ENCODE measurements at regions not wholly inside any gene's neighbourhood (a gene's known extent, or its start where the extent isn't known, plus 50 kb on each side); places are given as distances from the start of the nearest gene placed in this dataset.

DNA sequence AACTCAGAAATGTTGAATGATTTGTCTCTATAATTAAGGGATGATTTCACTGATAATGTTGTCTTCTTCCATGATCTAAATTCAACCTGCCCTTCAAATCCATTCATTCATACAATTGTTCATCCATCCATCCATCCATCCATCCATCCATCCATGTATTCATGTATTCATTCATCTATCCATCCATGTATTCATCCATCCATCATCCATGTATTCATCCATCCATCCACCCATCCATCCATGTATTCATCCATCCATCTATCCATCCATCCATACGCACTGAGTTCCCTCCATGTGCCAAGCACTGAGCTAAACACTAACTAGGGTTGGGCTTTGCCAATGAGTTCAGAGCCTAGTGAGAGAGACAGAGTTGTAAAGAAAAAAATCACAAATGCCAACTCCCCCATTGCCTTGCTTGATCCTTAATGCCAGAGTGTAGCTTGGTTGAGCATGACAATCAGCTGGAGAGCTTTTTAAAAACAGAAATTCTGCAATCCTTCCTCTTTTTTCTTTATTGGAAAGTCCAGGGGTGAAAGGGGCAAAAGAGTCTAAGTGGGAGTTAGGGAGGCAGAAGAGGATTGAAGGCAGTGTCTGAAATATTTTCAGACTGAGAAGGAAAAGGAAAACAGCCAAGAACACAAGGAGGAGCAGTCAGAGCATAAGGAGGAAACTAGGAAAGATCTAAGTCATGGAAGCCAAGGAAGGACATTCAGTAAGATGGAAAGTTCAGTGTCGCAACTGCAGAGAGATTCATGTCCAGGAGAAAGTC lies 92.4 kb upstream of the ERG start:
- Histone ChIP-seq H3K4me3 (ENCODE audit: low read depth in 1 of 2, low read length in 2 of 2) (no peak overlapping the region), H3K36me3 (ENCODE audit: control insufficient read depth in 2 of 2, insufficient read depth in 2 of 2, low read length in 1 of 2) (peaks cover 0 to 4% of the 10 kb centered on the region in 2 donors), H3K9me3 (ENCODE audit: control insufficient read depth in 2 of 2, insufficient read depth in 1 of 2, low read depth in 1 of 2, low read length in 1 of 2) (no peaks in the 10 kb centered on the region), H3K4me1 (ENCODE audit: control insufficient read depth in 2 of 2, insufficient read depth in 2 of 2, low read length in 1 of 2) (no peaks in the 10 kb centered on the region), H3K27me3 (ENCODE audit: control insufficient read depth in 1 of 2, insufficient read depth in 2 of 2, low read length in 2 of 2) (no peaks in the 10 kb centered on the region), H3K27ac (ENCODE audit: low read depth in 2 of 2, low read length in 1 of 2) (no peak overlapping the region)
- WGBS, 2 donors, result 91 to 92% methylated on average over 2 of the region's 2 CpGs

DNA sequence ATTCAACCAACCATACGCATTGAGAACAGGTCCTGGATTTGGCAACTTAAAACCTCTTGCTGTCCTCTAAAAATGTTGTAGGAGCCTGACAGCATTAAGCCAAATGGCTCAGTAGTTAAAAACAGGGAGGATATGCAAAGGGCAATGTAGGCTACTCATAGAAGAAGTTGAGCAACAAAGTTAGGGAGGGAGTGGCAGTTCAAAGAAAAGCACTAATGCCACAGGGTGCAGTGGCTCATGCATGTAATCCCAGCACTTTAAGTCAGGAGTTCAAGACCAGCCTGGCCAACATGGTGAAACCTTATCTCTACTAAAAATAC lies 92.9 kb upstream of the ERG start:
- no peaks in the 10 kb centered on the region for H3K4me1 ChIP-seq (ENCODE audit: control insufficient read depth in 2 of 2, insufficient read depth in 2 of 2, low read length in 1 of 2)
- 52 to 79% methylated on average over 1 of the region's 1 CpG for WGBS, 2 donors

DNA sequence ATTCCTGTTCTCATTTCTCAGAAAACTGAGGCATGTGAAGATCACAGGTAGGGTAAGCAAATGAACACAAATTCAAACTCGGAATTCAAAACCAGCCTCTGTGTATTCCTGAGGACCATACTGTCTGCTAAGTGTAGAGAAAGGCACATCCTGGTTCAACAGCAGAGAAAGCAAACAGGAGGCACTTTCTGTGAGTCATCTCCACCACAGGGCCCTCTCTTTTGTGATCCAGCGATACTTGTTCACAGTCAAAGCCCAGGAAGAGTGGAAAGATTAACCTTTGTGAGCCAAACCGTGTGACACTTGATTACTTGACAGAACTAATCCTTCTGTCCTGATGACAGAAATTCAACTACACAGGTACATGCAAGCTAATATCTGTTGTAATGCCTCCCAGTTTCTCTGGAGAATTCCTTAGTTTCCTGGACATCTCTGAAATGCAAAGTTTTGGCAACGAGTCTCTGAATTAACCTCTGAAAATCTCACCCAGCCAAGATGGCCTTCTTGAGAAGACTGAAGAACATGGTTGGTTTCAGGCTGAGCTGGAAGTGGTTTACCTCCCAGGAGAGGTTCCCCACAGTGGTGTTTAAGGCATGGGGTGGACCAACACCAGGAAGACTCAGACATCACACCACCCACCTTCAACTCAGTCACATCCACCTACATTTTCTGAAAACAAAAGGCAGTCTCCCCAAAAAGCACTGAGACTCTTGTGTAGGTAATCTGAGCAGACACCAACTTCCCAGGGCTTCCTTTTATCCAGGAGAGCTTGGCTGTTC lies 98.2 kb upstream of the ERG start:
- H3K27me3 ChIP-seq (ENCODE audit: control insufficient read depth in 1 of 2, insufficient read depth in 2 of 2, low read length in 2 of 2), result no peaks in the 10 kb centered on the region
- 57 to 65% methylated on average over 4 of the region's 4 CpGs for WGBS, 2 donors
- no peak overlapping the region for H3K27ac ChIP-seq (ENCODE audit: low read depth in 2 of 2, low read length in 1 of 2)
- H3K4me3 ChIP-seq (ENCODE audit: low read depth in 1 of 2, low read length in 2 of 2), result no peak overlapping the region
- H3K9me3 ChIP-seq (ENCODE audit: control insufficient read depth in 2 of 2, insufficient read depth in 1 of 2, low read depth in 1 of 2, low read length in 1 of 2), result no peaks in the 10 kb centered on the region
- no peaks in the 10 kb centered on the region for H3K4me1 ChIP-seq (ENCODE audit: control insufficient read depth in 2 of 2, insufficient read depth in 2 of 2, low read length in 1 of 2)
- H3K36me3 ChIP-seq (ENCODE audit: control insufficient read depth in 2 of 2, insufficient read depth in 2 of 2, low read length in 1 of 2), result no peaks in the 10 kb centered on the region

More for the DNA sequence above, 92.9 kb upstream of the ERG start:
- no peak overlapping the region for H3K4me3 ChIP-seq (ENCODE audit: low read depth in 1 of 2, low read length in 2 of 2)
- H3K27ac ChIP-seq (ENCODE audit: low read depth in 2 of 2, low read length in 1 of 2), result no peak overlapping the region
- H3K36me3 ChIP-seq (ENCODE audit: control insufficient read depth in 2 of 2, insufficient read depth in 2 of 2, low read length in 1 of 2), result peaks cover 0 to 4% of the 10 kb centered on the region in 2 donors
- H3K9me3 ChIP-seq (ENCODE audit: control insufficient read depth in 2 of 2, insufficient read depth in 1 of 2, low read depth in 1 of 2, low read length in 1 of 2), result no peaks in the 10 kb centered on the region
- no peaks in the 10 kb centered on the region for H3K27me3 ChIP-seq (ENCODE audit: control insufficient read depth in 1 of 2, insufficient read depth in 2 of 2, low read length in 2 of 2)

DNA sequence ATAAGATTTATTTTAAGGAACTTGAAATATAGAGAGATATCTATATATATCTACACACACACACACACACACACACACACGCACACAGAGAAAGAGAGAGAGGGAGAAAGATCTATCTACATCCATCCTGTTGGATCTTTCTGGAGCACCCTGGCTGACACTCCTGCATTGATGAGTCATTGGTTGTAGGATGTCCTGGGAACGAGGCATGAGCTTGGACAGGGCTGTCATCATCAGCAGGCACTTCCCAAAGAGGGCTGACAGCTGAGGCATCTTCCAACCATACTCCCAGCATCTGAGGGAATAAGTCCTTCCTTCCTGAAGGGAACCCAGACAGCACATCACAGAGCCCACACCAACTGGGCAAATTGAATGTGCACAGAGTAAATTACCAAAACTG lies 99.1 kb upstream of the ERG start:
- WGBS, 2 donors, result 26 to 41% methylated on average over 2 of the region's 2 CpGs
- H3K27me3 ChIP-seq (ENCODE audit: control insufficient read depth in 1 of 2, insufficient read depth in 2 of 2, low read length in 2 of 2), result no peaks in the 10 kb centered on the region
- H3K9me3 ChIP-seq (ENCODE audit: control insufficient read depth in 2 of 2, insufficient read depth in 1 of 2, low read depth in 1 of 2, low read length in 1 of 2), result no peaks in the 10 kb centered on the region
- H3K36me3 ChIP-seq (ENCODE audit: control insufficient read depth in 2 of 2, insufficient read depth in 2 of 2, low read length in 1 of 2), result no peaks in the 10 kb centered on the region
- H3K27ac ChIP-seq (ENCODE audit: low read depth in 2 of 2, low read length in 1 of 2), result no peak overlapping the region
- no peaks in the 10 kb centered on the region for H3K4me1 ChIP-seq (ENCODE audit: control insufficient read depth in 2 of 2, insufficient read depth in 2 of 2, low read length in 1 of 2)
- no peak overlapping the region for H3K4me3 ChIP-seq (ENCODE audit: low read depth in 1 of 2, low read length in 2 of 2)

- Histone ChIP-seq H3K27ac (ENCODE audit: low read depth in 2 of 2, low read length in 1 of 2) (no peak overlapping the region), H3K9me3 (ENCODE audit: control insufficient read depth in 2 of 2, insufficient read depth in 1 of 2, low read depth in 1 of 2, low read length in 1 of 2) (no peaks in the 10 kb centered on the region), H3K4me3 (ENCODE audit: low read depth in 1 of 2, low read length in 2 of 2) (no peak overlapping the region), H3K36me3 (ENCODE audit: control insufficient read depth in 2 of 2, insufficient read depth in 2 of 2, low read length in 1 of 2) (no peaks in the 10 kb centered on the region), H3K27me3 (ENCODE audit: control insufficient read depth in 1 of 2, insufficient read depth in 2 of 2, low read length in 2 of 2) (no peaks in the 10 kb centered on the region), H3K4me1 (ENCODE audit: control insufficient read depth in 2 of 2, insufficient read depth in 2 of 2, low read length in 1 of 2) (no peaks in the 10 kb centered on the region)
- WGBS, 2 donors, result 75 to 82% methylated on average over 5 of the region's 5 CpGs
These were observed 100.1 kb upstream of the ERG start for GRCh38 chr21:38598413-38598812.

- H3K4me3 ChIP-seq (ENCODE audit: low read depth in 1 of 2, low read length in 2 of 2), result no peak overlapping the region
- H3K4me1 ChIP-seq (ENCODE audit: control insufficient read depth in 2 of 2, insufficient read depth in 2 of 2, low read length in 1 of 2), result no peaks in the 10 kb centered on the region
- no peaks in the 10 kb centered on the region for H3K36me3 ChIP-seq (ENCODE audit: control insufficient read depth in 2 of 2, insufficient read depth in 2 of 2, low read length in 1 of 2)
- H3K27me3 ChIP-seq (ENCODE audit: control insufficient read depth in 1 of 2, insufficient read depth in 2 of 2, low read length in 2 of 2), result no peaks in the 10 kb centered on the region
- no peaks in the 10 kb centered on the region for H3K9me3 ChIP-seq (ENCODE audit: control insufficient read depth in 2 of 2, insufficient read depth in 1 of 2, low read depth in 1 of 2, low read length in 1 of 2)
- H3K27ac ChIP-seq (ENCODE audit: low read depth in 2 of 2, low read length in 1 of 2), result no peak overlapping the region
- WGBS, 2 donors, result 68 to 83% methylated on average over 8 of the region's 8 CpGs
These were observed 101.2 kb upstream of the ERG start for GRCh38 chr21:38599381-38599975.

- 90 to 93% methylated on average over 7 of the region's 7 CpGs for WGBS, 2 donors
- Histone ChIP-seq H3K4me3 (ENCODE audit: low read depth in 1 of 2, low read length in 2 of 2) (no peak overlapping the region), H3K36me3 (ENCODE audit: control insufficient read depth in 2 of 2, insufficient read depth in 2 of 2, low read length in 1 of 2) (no peaks in the 10 kb centered on the region), H3K27ac (ENCODE audit: low read depth in 2 of 2, low read length in 1 of 2) (no peak overlapping the region), H3K27me3 (ENCODE audit: control insufficient read depth in 1 of 2, insufficient read depth in 2 of 2, low read length in 2 of 2) (no peaks in the 10 kb centered on the region), H3K9me3 (ENCODE audit: control insufficient read depth in 2 of 2, insufficient read depth in 1 of 2, low read depth in 1 of 2, low read length in 1 of 2) (no peaks in the 10 kb centered on the region), H3K4me1 (ENCODE audit: control insufficient read depth in 2 of 2, insufficient read depth in 2 of 2, low read length in 1 of 2) (no peaks in the 10 kb centered on the region)
These were observed 101.8 kb upstream of the ERG start for GRCh38 chr21:38600106-38600505.

DNA sequence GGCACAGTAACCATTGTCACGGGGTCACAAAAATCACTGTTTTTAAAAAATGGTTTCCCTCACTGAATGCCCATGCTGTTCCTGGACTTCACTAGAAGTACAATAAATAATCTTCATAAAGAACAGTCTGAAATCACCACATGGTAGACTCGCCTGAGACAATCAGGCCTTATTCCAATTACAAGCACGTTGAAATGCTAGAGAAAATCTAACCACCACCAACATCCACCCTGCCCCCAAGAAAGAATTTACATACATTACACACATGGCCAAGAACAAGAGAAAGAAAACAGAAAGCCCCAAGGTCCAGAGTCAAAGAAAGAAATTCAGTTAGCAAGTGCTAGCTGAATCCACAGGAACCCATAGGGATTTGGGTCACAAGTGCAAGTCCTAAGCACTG lies 107.0 kb upstream of the ERG start:
- H3K9me3 ChIP-seq (ENCODE audit: control insufficient read depth in 2 of 2, insufficient read depth in 1 of 2, low read depth in 1 of 2, low read length in 1 of 2), result no peaks in the 10 kb centered on the region
- H3K36me3 ChIP-seq (ENCODE audit: control insufficient read depth in 2 of 2, insufficient read depth in 2 of 2, low read length in 1 of 2), result no peaks in the 10 kb centered on the region
- H3K4me1 ChIP-seq (ENCODE audit: control insufficient read depth in 2 of 2, insufficient read depth in 2 of 2, low read length in 1 of 2), result no peaks in the 10 kb centered on the region
- no peak overlapping the region for H3K27ac ChIP-seq (ENCODE audit: low read depth in 2 of 2, low read length in 1 of 2)
- whole genome bisulfite sequencing, 2 donors, result 90% methylated on average over 3 of the region's 3 CpGs
- H3K4me3 ChIP-seq (ENCODE audit: low read depth in 1 of 2, low read length in 2 of 2), result no peak overlapping the region
- H3K27me3 ChIP-seq (ENCODE audit: control insufficient read depth in 1 of 2, insufficient read depth in 2 of 2, low read length in 2 of 2), result no peaks in the 10 kb centered on the region

- Histone ChIP-seq H3K27ac (ENCODE audit: low read depth in 2 of 2, low read length in 1 of 2) (no peak overlapping the region), H3K9me3 (ENCODE audit: control insufficient read depth in 2 of 2, insufficient read depth in 1 of 2, low read depth in 1 of 2, low read length in 1 of 2) (no peaks in the 10 kb centered on the region), H3K4me1 (ENCODE audit: control insufficient read depth in 2 of 2, insufficient read depth in 2 of 2, low read length in 1 of 2) (no peaks in the 10 kb centered on the region), H3K4me3 (ENCODE audit: low read depth in 1 of 2, low read length in 2 of 2) (no peak overlapping the region), H3K36me3 (ENCODE audit: control insufficient read depth in 2 of 2, insufficient read depth in 2 of 2, low read length in 1 of 2) (no peaks in the 10 kb centered on the region), H3K27me3 (ENCODE audit: control insufficient read depth in 1 of 2, insufficient read depth in 2 of 2, low read length in 2 of 2) (no peaks in the 10 kb centered on the region)
- 68 to 71% methylated on average over 4 of the region's 4 CpGs for WGBS, 2 donors
These were observed 111.3 kb upstream of the ERG start for GRCh38 chr21:38609580-38609979.
